Thymus (tissue), 11 donors: ENCODE measurements at regions not wholly inside any gene's neighbourhood (a gene's known extent, or its start where the extent isn't known, plus 50 kb on each side); places are given as distances from the start of the nearest gene placed in this dataset.

Experiments
- DNase-seq, 9 donors: peaks; one replicate each; pipeline ENCODE4 v3.0.0-alpha.2; 2013; ENCODE audit warnings: low spot score in 9 of 9, low read depth in 6 of 9, missing footprints in 1 of 9
- H3K27ac ChIP-seq, 2 donors: one replicate each; pipeline ENCODE4 v1.5.1; 2013; ENCODE audit warnings: control low read depth in 1 of 2, low read depth in 1 of 2, low read length in 1 of 2, mild to moderate bottlenecking in 1 of 2, moderate library complexity in 1 of 2
- H3K27me3 ChIP-seq, 2 donors: one replicate each; pipeline ENCODE4 v1.5.1; 2013; ENCODE audit warnings: low read length in 1 of 2; ENCODE audit not compliant: control insufficient read depth in 2 of 2, insufficient read depth in 1 of 2
- H3K36me3 ChIP-seq, 2 donors: one replicate each; pipeline ENCODE4 v1.5.1; 2013; ENCODE audit warnings: low read length in 1 of 2, mild to moderate bottlenecking in 1 of 2, moderate library complexity in 1 of 2; ENCODE audit not compliant: control insufficient read depth in 2 of 2, insufficient read depth in 2 of 2
- H3K4me1 ChIP-seq, 2 donors: one replicate each; pipeline ENCODE4 v1.5.1; 2013; ENCODE audit warnings: low read length in 2 of 2; ENCODE audit not compliant: control insufficient read depth in 2 of 2, insufficient read depth in 2 of 2
- H3K4me3 ChIP-seq, 2 donors: one replicate each; pipeline ENCODE4 v1.5.1; 2013; ENCODE audit warnings: low read length in 2 of 2, control low read depth in 1 of 2, mild to moderate bottlenecking in 1 of 2
- H3K9me3 ChIP-seq, 2 donors: one replicate each; pipeline ENCODE4 v1.5.1; 2013; ENCODE audit warnings: low read length in 1 of 2, mild to moderate bottlenecking in 1 of 2; ENCODE audit not compliant: control insufficient read depth in 2 of 2, insufficient read depth in 1 of 2
- WGBS: extraction: QIAGEN DNeasy Blood & Tissue Kit; methylation state at CpG from one replicate; pipeline ENCODE4 v1.1.7; 2013; 5-methylcytosine and 5-hydroxymethylcytosine counted together
- donor health status: healthy.

- H3K27me3 ChIP-seq = no peaks in the 10 kb centered on the region
- H3K27ac ChIP-seq = no peak overlapping the region
- H3K4me1 ChIP-seq = no peaks in the 10 kb centered on the region
- DNase-seq = no peak
- H3K9me3 ChIP-seq = no peaks in the 10 kb centered on the region
- WGBS = 78% methylated on average over 13 of the region's 13 CpGs
- no peak overlapping the region for H3K4me3 ChIP-seq
- no peaks in the 10 kb centered on the region for H3K36me3 ChIP-seq
Observed at GRCh38 chr2:71879509-71880184, 268.0 kb downstream of the CYP26B1 start.

GRCh38 chr2:71878626-71879508 lies 268.8 kb downstream of the CYP26B1 start:
- no peak overlapping the region for H3K27ac ChIP-seq

GRCh38 chr2:71877636-71878035 lies 270.0 kb downstream of the CYP26B1 start:
- Histone ChIP-seq H3K4me3 (no peak overlapping the region), H3K9me3 (no peaks in the 10 kb centered on the region), H3K36me3 (no peaks in the 10 kb centered on the region), H3K4me1 (no peaks in the 10 kb centered on the region), H3K27ac (no peak overlapping the region), H3K27me3 (no peaks in the 10 kb centered on the region)
- DNase-seq = no peak
- WGBS = 84% methylated on average over 5 of the region's 5 CpGs

More at GRCh38 chr2:71878626-71879508, 268.8 kb downstream of the CYP26B1 start:
- WGBS = 95% methylated on average over 13 of the region's 13 CpGs
- no peaks in the 10 kb centered on the region for H3K9me3 ChIP-seq
- H3K4me1 ChIP-seq = no peaks in the 10 kb centered on the region
- no peak overlapping the region for H3K4me3 ChIP-seq
- H3K36me3 ChIP-seq = no peaks in the 10 kb centered on the region
- no peak for DNase-seq
- H3K27me3 ChIP-seq = no peaks in the 10 kb centered on the region

GRCh38 chr2:71876542-71877451 lies 270.9 kb downstream of the CYP26B1 start:
- H3K27ac ChIP-seq = no peak overlapping the region
- no peaks in the 10 kb centered on the region for H3K9me3 ChIP-seq
- no peaks in the 10 kb centered on the region for H3K4me1 ChIP-seq
- whole genome bisulfite sequencing = 92% methylated on average over 6 of the region's 6 CpGs
- no peak for DNase-seq
- no peaks in the 10 kb centered on the region for H3K27me3 ChIP-seq
- H3K36me3 ChIP-seq = no peaks in the 10 kb centered on the region
- no peak overlapping the region for H3K4me3 ChIP-seq

DNA sequence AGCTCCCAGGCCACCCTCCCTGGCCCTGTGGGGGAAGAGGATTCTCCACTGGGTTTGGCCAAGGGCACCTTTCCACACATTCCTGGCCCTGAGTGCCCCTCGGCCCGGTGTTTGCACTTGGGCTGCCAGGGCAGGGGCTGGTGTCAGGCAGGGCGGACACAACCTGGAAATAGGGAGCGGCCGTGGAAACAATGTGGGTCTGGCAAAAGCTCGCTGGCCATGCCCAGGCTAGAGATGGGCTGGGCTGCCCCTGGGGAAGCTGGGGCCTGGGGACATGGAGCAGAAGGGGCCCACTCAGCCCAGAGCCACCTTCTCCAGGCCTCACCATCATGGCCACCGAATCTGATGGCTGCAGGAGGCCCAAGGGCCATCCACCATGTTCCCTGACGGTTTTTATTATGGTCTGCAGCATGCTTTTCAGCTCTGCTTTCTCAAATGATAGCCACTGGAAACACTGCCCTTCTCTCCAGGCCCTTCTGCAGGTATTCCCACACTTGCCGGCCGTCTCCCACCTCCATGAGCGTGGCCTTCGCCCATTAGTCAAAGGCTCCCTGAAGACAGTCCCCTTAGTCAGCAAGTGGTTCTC lies 275.1 kb downstream of the CYP26B1 start:
- no peak for DNase-seq
- H3K9me3 ChIP-seq = no peaks in the 10 kb centered on the region
- H3K4me3 ChIP-seq = no peak overlapping the region
- whole genome bisulfite sequencing = 90% methylated on average over 12 of the region's 12 CpGs
- H3K4me1 ChIP-seq = no peaks in the 10 kb centered on the region
- H3K27ac ChIP-seq = no peak overlapping the region
- no peaks in the 10 kb centered on the region for H3K36me3 ChIP-seq
- H3K27me3 ChIP-seq = no peaks in the 10 kb centered on the region

- DNase-seq = no peak
- no peaks in the 10 kb centered on the region for H3K9me3 ChIP-seq
- H3K27ac ChIP-seq = no peak overlapping the region
- H3K4me3 ChIP-seq = no peak overlapping the region
- no peaks in the 10 kb centered on the region for H3K4me1 ChIP-seq
- no peaks in the 10 kb centered on the region for H3K27me3 ChIP-seq
- WGBS = 76% methylated on average over 11 of the region's 11 CpGs
- H3K36me3 ChIP-seq = no peaks in the 10 kb centered on the region
Observed at GRCh38 chr2:71865391-71865965, 282.2 kb downstream of the CYP26B1 start.

- no peak for DNase-seq
- 90% methylated on average over 5 of the region's 5 CpGs for WGBS
- no peaks in the 10 kb centered on the region for H3K27me3 ChIP-seq
- H3K4me3 ChIP-seq = no peak overlapping the region
- no peak overlapping the region for H3K27ac ChIP-seq
- H3K36me3 ChIP-seq = no peaks in the 10 kb centered on the region
- no peaks in the 10 kb centered on the region for H3K9me3 ChIP-seq
- no peaks in the 10 kb centered on the region for H3K4me1 ChIP-seq
Observed at GRCh38 chr2:71864085-71864484, 283.6 kb downstream of the CYP26B1 start.

GRCh38 chr2:71863396-71863795 lies 284.3 kb downstream of the CYP26B1 start:
- no peak overlapping the region for H3K4me3 ChIP-seq
- no peaks in the 10 kb centered on the region for H3K4me1 ChIP-seq
- no peak overlapping the region for H3K27ac ChIP-seq
- H3K27me3 ChIP-seq = no peaks in the 10 kb centered on the region
- 75% methylated on average over 5 of the region's 5 CpGs for WGBS
- no peaks in the 10 kb centered on the region for H3K9me3 ChIP-seq
- no peaks in the 10 kb centered on the region for H3K36me3 ChIP-seq
- no peak for DNase-seq
